CD1c-positive myeloid dendritic cell (primary cell): ENCODE measurements at regions not wholly inside any gene's neighbourhood (a gene's known extent, or its start where the extent isn't known, plus 50 kb on each side); places are given as distances from the start of the nearest gene placed in this dataset.
"Not testable (repeated sequence)": the region's sequence is repeated elsewhere in the genome, so short reads cannot be mapped to it uniquely, and the experiment has no call there.

Source experiments
- DNase-seq: peaks from one replicate; pipeline ENCODE4 v3.0.0-alpha.2; 2016; ENCODE audit errors: extremely low spot score

- no peak for DNase-seq
Observed at GRCh38 chr11:97862021-97862420, 1158.7 kb upstream of the CNTN5 start.

GRCh38 chr11:97865424-97866012, 1155.2 kb upstream of the CNTN5 start:
- no peak for DNase-seq

GRCh38 chr11:97871816-97872215, 1148.9 kb upstream of the CNTN5 start:
- DNase-seq = no peak

- no peak for DNase-seq
Observed at GRCh38 chr11:97880209-97880608, 1140.5 kb upstream of the CNTN5 start.

GRCh38 chr11:97883086-97883485, 1137.7 kb upstream of the CNTN5 start:
- DNase-seq = no peak

- no peak for DNase-seq
Observed at GRCh38 chr11:97888641-97889040, 1132.1 kb upstream of the CNTN5 start.

GRCh38 chr11:97890466-97890865, 1130.3 kb upstream of the CNTN5 start:
- no peak for DNase-seq

- no peak for DNase-seq
Observed at GRCh38 chr11:97893612-97894011, 1127.1 kb upstream of the CNTN5 start.

- DNase-seq = no peak
Observed at GRCh38 chr11:97894978-97895377, 1125.8 kb upstream of the CNTN5 start.

- DNase-seq = no peak
Observed at GRCh38 chr11:97895572-97895971, 1125.2 kb upstream of the CNTN5 start.

GRCh38 chr11:97902828-97903227, 1117.9 kb upstream of the CNTN5 start:
- no peak for DNase-seq

GRCh38 chr11:97905101-97905500, 1115.6 kb upstream of the CNTN5 start:
- no peak for DNase-seq

GRCh38 chr11:97905671-97906070, 1115.1 kb upstream of the CNTN5 start:
- no peak for DNase-seq

- DNase-seq = no peak
Observed at GRCh38 chr11:97908354-97908753, 1112.4 kb upstream of the CNTN5 start.

- DNase-seq = no peak
Observed at GRCh38 chr11:97909614-97910399, 1110.9 kb upstream of the CNTN5 start.

- no peak for DNase-seq
Observed at GRCh38 chr11:97912629-97913028, 1108.1 kb upstream of the CNTN5 start.

- DNase-seq = not testable (repeated sequence)
Observed at GRCh38 chr11:97922933-97923332, 1097.8 kb upstream of the CNTN5 start.

- no peak for DNase-seq
Observed at GRCh38 chr11:97934572-97935208, 1086.1 kb upstream of the CNTN5 start.

- no peak for DNase-seq
Observed at GRCh38 chr11:97937501-97937900, 1083.2 kb upstream of the CNTN5 start.

- no peak for DNase-seq
Observed at GRCh38 chr11:97938789-97939188, 1082.0 kb upstream of the CNTN5 start.

GRCh38 chr11:97943493-97943892, 1077.3 kb upstream of the CNTN5 start:
- no peak for DNase-seq

- no peak for DNase-seq
Observed at GRCh38 chr11:97948793-97949192, 1072.0 kb upstream of the CNTN5 start.

- DNase-seq = no peak
Observed at GRCh38 chr11:97955595-97955994, 1065.2 kb upstream of the CNTN5 start.
